GM18861 (cell line): ENCODE measurements at regions not wholly inside any gene's neighbourhood (a gene's known extent, or its start where the extent isn't known, plus 50 kb on each side); places are given as distances from the start of the nearest gene placed in this dataset.
"Not testable (repeated sequence)": the region's sequence is repeated elsewhere in the genome, so short reads cannot be mapped to it uniquely, and the experiment has no call there.

ENCODE experiments used
- ATAC-seq: cut with Tn5 transposase; IDR thresholded peaks from one replicate; pipeline ENCODE4 v1.9.1; 2021; ENCODE audit not compliant: unreplicated experiment

DNA sequence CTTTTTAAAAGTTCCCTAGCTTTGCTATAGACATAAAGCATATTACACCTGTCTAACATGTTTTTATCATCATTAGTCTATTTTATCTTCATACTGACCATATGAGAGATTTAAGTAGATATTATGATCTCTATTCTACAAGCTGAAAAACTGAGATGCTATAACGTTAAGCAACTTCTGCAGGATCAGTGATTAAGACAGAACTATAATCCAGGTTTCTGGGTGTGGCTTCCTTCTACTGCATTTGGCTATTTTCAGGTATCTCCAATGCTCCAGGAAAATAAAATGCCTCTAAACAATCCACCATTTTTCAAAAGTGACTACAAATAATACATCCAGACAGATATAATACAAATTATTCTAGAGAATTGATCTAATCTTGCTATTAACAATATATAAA, 53.4 kb downstream of the RGS2 start:
- ATAC-seq = no peak

DNA sequence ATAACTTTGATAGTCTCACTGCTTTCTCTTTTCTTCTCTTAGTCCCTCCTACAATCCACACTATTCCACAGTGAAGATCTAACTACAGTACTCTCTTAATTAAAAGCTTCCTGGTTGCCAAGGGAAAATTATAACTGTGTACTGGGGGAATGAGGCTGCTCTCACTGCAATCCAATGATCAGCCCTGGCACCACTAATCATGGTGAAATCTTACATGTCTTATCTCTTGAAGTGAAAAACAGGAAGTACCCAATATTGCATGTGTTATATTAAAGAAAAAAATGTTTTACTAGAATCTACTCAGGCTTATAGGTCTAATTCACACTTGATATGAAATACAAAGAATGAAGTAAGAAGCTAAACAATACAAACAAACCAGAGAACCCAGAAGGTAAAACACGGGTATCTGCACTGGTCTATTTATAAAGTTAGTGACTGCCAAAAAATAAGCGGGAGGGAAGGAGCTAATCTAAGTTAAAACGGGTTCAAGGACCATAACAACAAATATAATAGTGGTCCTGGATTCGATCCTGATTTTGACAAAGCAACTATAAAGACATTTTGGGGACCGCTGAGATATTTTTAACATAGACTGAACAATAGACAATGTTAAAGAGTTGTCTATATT, 57.5 kb downstream of the RGS2 start:
- no peak for ATAC-seq

DNA sequence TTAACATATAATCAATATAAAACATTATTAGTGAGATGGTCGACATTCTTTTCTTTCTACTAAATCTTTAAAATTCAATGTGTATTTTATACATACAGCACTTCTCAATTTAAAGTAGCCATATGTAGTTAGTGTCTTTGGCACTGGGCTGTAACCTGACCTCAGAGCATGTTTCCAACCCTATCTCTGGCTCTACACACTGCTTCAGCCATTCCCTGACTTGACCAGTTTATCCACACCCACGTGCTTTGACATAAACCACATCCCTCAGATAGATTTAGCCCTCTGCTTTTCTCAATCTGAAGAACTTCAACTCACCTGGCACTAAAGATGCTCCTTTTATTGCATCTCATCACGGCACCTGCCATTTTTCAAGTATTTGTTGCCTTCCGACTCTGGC, 58.3 kb downstream of the RGS2 start:
- no peak for ATAC-seq

DNA sequence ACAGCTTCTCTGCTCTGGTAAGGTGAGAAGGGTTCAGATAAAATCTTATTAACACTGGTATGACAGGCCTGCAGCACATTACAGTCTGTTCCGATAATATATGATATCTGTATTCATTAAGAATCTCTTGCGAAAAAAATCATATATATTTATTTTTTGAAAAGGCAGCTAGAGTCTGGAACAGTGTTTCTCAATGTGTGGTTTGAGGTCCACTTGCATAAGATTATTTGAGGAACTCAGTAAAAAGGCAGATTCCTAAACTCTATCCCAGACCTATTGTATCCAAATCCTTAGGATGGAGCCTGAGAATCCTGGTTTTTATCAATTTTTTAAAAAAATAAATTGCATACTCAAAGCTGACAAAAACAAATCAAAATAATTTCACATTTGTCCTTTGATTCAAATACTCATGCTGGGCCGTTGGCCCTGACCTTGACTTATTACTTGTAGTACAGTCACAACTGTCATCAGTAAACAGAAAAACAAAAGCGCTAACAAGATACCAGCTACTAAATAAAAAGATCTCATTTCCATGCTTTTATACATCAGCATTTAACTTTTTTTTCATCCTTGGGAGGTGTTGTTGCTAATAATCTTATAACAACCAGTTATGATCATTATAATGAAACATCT, 60.6 kb downstream of the RGS2 start:
- ATAC-seq = no peak

DNA sequence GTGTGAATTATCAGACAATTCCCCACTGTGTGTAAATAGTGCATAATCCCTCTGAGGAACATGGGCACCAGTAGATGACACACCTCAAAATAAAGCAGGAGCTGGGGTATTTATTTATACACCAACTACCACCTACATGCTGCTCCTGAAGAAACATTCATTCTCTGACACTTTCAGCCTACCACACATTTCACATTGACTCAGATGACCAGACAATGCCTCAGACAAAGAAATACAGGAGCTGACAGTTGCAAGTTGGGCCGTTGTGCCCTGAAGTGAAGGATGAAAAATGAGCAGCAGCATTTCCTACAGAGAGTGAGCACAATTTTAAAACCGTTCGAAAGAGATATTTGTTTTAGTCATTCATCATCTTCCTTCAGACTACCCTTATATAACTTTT, 63.2 kb downstream of the RGS2 start:
- ATAC-seq = no peak

DNA sequence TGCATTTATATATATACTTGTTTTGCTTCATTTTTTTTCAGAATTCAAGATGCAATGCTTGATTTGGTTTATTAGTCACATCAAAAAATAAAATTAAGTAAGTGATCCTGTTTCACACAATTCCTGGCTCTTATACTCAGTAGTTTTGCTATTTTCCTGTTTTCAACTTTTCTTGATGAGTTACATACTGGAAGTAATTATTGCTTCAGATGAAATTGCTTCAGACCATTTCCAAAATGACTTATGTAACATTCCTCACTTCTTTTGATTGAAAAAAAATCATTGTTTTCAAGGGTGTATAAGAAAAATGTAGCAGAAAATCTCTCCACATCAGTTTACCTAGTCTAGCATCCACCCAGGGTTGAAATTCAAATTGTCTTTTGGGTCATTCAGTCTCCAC, 65.0 kb downstream of the RGS2 start:
- ATAC-seq = no peak

DNA sequence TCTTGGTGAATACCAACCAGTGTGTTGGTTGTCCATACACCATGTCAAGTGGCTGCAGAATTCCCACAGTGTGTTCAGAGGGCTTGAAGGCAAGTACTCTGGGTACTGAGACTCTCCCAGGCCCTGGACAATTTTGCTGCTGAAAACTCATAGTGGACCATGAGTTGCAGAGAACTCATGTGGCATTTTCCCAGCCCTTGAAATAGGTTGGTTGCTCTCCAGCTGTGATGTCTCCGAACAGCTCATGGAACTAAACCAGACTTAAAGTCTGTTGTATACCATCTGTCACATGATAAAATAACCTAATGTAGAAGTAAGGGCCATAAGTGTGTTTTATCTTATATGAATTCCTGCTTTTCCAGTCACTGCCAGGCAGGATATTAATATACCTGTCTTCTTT, 67.8 kb downstream of the RGS2 start:
- no peak for ATAC-seq

DNA sequence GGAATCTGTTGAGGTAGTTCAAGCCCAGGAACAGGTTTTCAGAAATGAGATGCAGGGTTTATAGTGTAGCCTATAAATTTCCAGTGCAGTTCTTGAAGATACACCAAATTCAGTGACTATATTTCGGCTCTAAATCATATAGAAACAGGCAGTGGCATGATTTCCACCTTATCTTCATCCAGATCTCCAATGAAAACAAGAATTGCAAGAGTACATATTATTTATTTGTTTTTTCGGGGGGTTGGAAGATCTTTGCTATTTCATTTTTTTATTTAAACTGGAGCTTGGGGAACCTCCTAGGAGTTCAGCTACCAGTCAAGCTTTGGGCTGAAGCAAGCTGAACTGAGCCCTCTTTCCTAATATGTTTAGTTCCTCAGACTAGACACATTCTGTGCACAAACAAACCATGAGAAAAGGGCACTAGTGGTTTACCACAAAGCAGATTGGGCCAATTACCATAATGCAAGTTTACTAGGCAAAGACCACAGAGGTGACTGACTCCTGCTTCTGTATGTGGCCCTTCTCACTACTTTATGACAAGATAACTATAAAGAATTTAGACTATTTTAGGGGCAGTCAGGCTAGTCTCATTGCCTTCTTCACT, 68.5 kb downstream of the RGS2 start:
- no peak for ATAC-seq

DNA sequence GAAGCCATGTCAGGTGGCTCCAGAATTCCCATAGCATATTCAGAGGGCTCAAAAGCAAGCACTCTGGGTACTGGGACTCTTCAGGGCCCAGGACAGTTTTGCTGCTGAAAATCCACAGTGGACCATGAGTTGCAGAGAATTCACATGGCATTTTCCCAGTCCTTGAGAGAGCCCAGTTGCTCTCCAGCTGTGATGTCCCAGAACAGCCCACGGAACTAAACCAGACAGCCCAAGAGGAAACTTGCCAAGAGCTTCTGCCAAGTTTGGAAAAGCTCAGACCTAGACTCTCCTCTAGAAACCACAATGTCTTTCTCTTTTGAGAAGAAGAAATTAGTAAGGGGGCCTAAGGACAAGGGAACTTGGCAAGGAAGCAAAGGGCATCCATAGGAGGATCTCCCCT, 69.4 kb downstream of the RGS2 start:
- no peak for ATAC-seq

DNA sequence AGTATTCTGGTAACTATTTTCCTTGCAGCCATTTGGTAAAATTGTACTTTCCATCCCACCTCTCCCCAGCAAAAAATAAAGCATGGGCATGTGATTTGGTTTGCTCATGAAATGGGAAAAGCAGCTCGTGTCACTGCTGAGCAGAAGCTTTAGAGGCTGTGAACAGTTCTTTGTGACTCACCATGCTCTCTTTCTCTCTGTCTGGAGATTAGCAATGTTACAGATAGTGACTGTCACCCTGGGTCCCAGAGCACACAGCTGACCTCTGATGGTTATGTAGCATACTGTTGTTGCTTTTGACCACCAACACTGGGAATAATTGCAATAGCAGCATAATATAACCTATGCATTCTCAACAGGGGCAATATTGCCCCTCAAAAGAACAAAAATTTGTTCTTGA, 70.6 kb downstream of the RGS2 start:
- ATAC-seq = no peak

DNA sequence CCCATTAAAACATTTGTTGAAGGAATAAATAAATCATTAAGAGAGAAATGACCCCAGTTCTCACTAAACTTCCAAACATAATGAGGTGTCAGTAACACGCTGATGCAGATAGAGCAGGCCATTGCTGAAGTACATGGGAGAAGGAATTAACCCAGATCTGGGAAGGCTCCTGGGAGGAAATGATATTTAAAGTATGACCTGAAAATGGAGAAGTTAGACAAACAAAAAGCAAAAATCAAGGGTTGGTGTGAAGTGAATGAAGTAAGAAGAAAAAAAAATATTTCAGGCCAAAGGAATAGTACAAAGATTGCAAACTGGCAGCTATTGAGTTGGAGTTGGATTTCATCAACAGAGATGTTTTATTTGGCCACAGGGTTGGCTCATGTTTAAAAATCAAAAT, 71.4 kb downstream of the RGS2 start:
- ATAC-seq = no peak

DNA sequence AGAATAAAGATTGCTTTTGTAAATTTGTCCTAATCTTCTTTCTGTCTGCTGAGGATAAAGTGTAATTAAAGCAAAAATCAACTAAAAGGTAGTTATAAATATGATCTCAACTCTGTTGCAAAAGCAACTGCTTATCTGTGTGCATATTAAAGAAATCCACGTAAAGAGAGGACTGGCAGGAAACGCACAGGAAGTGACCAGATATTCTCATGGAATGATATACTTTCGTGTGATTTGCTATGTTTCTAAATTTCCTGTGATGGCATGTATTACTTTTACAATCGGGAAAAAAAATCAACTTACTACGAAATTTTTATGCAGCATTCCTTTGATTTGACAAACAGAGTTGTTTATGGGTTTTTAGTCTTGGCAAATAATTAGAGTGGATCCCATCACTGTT, 75.4 kb downstream of the RGS2 start:
- ATAC-seq = no peak

DNA sequence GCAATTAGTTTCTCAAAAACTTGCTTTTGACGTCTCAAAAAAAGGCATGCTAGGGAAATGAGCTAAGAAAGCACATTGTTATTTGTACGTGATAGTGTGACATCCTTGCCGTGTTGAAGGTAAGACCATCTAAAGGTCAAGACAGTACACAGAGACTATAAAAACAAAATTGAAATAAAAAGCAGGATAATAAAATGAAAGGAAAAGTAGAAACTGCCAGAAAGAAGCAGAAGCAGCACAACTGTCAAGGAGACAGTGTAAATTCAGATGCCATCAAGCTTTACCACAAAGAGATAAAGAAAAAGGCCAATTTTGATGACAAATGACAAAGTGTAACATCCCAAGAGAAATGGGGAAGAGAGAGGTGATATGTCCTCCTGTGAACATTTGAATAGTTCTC, 76.5 kb downstream of the RGS2 start:
- not testable (repeated sequence) for ATAC-seq

DNA sequence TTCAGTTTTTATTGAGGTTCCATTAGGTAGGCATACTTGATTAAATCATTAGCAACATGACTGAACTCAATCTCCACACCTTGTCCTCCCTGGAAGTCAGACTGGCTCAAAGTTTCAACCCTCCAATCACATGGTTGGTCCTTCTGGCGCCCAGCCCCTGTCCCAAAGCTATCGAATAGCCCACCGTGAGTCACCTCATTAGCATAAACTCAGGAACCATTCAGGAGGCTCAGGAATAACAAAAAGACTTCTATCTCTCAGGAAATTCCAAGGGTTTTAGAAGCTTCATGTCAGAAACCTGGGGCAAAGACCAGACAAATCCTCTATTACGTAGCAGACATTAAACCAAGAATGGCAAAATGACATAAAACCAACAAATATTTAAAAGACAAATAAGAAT, 78.6 kb downstream of the RGS2 start:
- ATAC-seq = no peak

DNA sequence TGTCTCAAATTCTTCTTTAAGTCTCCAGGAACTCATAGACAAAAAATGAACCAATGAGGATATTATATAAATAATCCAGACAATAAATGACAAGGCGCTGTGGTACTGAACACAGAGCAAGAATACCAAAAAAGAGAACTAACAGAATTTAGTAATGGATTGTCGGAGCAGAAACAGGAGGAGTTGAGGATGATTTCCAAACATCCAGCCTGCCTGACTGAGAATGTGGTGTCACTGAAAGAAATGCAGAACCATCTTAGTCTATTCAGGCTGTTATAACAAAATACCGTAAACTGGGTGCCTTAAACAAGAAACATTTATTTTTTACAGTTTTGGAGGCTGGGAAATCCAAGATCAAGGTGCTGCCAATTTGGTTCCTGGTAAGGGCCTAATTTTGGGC, 79.7 kb downstream of the RGS2 start:
- no peak for ATAC-seq

DNA sequence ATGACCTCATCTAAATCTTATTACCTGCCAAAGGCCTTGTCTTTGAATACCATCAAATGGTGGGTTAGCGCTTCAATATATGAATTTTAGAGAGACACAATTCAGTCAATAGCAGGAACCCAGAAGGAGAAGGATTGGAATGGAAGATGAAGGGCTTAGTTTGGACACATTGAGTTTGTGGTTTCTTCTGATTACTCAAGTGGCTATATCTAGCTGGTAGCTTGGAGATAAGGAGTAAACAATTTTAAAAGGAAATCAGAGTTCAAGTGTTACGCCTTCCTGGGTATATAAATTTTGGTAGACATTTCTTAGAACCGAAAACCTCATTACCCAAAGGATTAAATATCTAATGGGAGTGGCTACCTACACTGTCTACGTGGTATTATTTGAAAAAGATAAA, 80.2 kb downstream of the RGS2 start:
- no peak for ATAC-seq

DNA sequence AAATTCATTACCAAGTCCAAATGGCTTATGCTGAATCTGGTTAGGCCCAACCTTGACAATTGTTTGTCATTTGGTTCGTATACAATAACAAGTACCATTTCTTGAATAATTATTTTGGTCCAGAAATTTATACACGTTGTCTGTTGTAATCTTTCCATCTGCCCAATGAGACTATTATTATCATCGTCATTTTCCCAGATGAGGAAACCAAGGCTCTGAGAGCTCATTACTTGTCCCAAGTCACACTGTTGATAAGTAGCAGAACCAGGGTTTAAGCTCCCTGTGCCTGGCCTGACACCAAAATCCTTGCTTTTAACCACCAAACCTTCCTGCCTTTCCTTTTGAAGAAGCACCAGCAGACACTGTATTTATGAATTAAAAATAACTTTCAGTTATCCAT, 81.3 kb downstream of the RGS2 start:
- no peak for ATAC-seq

DNA sequence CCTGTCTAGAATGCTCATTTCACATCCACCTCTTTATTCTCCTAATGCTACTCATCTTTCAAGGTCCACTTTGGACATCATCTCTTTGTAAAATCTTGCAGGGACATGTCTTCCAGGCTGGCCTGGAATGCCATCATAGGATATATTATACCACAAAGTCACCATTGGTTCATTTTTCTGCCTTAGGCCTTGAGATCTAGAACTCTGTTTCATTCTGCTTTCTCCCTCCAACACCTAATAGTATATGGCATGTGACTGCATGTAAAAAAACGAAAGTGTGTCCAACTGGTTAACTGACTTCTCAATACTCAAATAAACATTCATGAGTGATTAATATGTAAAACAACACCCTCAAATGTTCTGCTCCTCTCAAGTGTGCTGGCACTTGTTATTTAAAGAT, 84.1 kb downstream of the RGS2 start:
- ATAC-seq = no peak

DNA sequence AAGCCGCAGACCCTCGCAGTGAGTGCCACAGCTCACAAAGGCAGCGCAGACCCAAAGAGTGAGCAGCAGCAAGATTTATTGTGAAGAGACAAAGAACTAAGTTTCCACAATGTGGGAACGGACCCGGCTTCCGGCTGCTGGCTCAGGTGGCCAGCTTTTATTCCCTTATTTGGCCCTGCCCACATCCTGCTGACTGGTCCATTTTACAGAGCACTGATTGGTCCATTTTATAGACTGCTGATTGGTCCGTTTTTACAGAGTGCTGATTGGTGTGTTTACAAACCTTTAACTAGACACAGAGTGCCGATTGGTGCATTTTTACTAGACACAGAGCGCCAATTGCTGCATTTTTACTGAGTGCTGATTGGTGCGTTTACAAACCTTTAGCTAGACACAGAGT, 86.6 kb downstream of the RGS2 start:
- ATAC-seq = not testable (repeated sequence)

DNA sequence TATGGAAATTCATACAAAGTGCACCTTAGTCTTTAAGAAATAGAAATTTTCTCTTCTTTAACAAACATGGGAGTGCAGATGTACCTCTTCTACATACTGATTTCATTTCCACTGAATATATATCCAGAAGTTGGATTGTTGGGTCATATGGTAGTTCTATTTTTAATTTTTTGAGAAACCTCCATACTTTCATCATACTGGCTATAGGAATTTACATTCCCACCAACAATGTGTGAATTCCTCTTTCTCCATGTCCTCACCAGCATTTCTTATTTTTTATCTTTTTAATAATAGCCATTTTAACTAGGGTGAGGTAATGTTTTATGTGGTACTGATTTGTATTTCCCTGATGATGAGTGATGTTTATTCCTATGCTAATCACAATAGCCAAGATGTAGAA, 87.5 kb downstream of the RGS2 start:
- no peak for ATAC-seq

DNA sequence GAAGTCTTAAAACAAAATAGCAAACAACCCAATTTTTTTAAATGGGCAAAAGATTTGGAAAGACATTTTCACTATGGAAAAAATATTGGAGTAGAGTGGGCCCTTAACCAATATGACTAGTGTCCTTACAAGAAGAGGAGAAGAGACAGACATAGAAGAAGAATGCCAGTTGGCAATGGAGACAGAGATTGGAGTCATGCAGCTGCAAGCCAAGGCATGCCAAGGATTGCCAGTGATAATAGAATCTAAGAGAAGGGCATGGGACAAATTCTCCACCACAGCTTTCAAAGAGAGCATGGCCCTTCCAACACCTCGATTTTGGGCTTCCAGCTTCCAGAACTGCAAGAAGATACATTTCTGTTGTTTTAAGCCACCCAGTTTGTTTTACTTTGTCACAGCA, 92.7 kb downstream of the RGS2 start:
- ATAC-seq = no peak

DNA sequence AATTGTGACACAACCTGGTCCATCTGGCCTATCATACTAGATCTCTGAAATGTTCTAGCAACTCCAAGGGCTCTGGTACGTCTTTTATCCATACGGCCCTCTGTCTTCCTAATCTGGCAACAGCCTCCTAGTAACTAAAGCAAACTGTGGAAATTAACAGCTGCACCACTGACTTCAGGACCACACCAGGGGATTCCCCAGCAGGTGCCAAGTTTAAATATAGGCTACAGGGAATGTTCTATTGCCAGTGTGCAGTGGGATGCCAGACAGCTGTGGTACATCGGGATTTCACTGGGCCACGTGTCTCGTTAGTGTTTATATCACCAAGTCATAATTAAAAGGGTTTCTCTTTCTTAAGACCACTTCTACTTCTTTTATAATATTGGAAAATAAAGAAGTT, 94.3 kb downstream of the RGS2 start:
- no peak for ATAC-seq

DNA sequence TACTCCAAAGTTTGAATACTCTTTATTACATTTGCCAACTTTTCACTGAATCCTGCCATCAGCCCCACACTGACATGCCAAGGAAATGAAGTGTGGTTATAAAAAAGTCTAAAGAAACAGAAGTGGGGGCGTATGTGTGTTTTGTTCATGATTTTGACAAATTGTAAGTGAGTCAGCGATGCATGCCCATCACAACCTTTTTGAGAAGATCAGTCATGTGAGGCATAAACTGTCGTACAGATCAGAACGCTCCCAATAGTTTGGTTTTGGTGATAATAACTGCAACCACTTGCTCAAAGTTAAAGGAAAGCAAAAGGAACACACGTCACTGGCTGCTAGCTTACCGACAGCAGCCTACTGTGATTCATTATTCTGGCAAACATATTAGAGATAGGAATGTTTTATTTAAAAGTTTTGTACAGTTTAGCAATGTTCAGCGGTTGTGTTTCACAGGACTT, 95.6 kb downstream of the RGS2 start:
- no peak for ATAC-seq
